Ascending aorta (tissue), 2 donors: ENCODE measurements at regions not wholly inside any gene's neighbourhood (a gene's known extent, or its start where the extent isn't known, plus 50 kb on each side); places are given as distances from the start of the nearest gene placed in this dataset.

ENCODE experiments used
- DNase-seq, 2 donors: peaks; one replicate each; pipeline ENCODE4 v3.0.0-alpha.2; 2019; ENCODE audit warnings: low spot score in 2 of 2
- H3K27ac ChIP-seq, 2 donors: fragments of 200-600 bp; sonication (generic); one replicate each; pipeline ENCODE4 v1.5.1; 2016 to 2017; ENCODE audit warnings: mild to moderate bottlenecking in 1 of 2
- H3K27me3 ChIP-seq: fragments of 200-600 bp; sonication (generic); one replicate; pipeline ENCODE4 v1.5.1; 2017
- H3K36me3 ChIP-seq, 2 donors: fragments of 200-600 bp; sonication (generic); one replicate each; pipeline ENCODE4 v1.5.1; 2016
- H3K4me1 ChIP-seq, 2 donors: fragments of 200-600 bp; sonication (generic); one replicate each; pipeline ENCODE4 v1.5.1; 2016 to 2017; ENCODE audit warnings: mild to moderate bottlenecking in 1 of 2
- H3K4me3 ChIP-seq, 2 donors: fragments of 200-600 bp; sonication (generic); one replicate each; pipeline ENCODE4 v1.5.1; 2016 to 2017; ENCODE audit warnings: mild to moderate bottlenecking in 1 of 2
- H3K9me3 ChIP-seq, 2 donors: fragments of 200-600 bp; sonication (generic); one replicate each; pipeline ENCODE4 v1.5.1; 2016
- intact Hi-C: fragments of 100-400 bp; cut with DNase I; formaldehyde crosslinking; loops from one replicate; pipeline ENCODE4 v1.15.1; 2023
- TF ChIP-seq, protein P1 (sequence below), 3 experiments: fragments of 200-600 bp in 2 of 3; fragments of 450-650 bp in 1 of 3; sonication (generic) in 2 of 3; IDR thresholded peaks; one replicate each; pipeline ENCODE4 v1.5.1; 2016 to 2019; ENCODE audit warnings: antibody characterized with exemption in 3 of 3, mild to moderate bottlenecking in 1 of 3, moderate library complexity in 1 of 3

DNA sequence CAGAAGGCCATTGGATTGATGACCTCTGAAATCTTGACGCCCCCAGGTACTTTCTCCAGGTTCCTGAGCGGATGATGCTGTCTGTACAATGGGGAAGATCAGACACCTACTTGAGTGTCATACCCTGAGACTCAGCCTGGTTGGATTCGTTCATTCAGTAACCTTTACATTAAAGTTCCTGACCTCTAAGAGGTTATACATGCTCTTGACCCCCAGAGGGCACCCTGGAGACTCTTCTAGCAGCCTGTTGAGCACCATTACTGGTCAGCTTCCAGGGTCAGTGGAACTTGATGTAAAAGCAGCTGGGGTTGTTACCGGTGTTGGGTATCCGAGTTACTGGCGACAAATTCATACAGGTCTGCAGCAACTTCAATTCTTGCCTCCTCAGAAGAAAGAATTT, 114.3 kb upstream of the ZNF678 start:
- no peaks in the 10 kb centered on the region for H3K9me3 ChIP-seq
- no peak overlapping the region for H3K4me3 ChIP-seq
- H3K27ac ChIP-seq: no peak overlapping the region
- H3K27me3 ChIP-seq: no peaks in the 10 kb centered on the region
- TF ChIP-seq, protein P1, sequence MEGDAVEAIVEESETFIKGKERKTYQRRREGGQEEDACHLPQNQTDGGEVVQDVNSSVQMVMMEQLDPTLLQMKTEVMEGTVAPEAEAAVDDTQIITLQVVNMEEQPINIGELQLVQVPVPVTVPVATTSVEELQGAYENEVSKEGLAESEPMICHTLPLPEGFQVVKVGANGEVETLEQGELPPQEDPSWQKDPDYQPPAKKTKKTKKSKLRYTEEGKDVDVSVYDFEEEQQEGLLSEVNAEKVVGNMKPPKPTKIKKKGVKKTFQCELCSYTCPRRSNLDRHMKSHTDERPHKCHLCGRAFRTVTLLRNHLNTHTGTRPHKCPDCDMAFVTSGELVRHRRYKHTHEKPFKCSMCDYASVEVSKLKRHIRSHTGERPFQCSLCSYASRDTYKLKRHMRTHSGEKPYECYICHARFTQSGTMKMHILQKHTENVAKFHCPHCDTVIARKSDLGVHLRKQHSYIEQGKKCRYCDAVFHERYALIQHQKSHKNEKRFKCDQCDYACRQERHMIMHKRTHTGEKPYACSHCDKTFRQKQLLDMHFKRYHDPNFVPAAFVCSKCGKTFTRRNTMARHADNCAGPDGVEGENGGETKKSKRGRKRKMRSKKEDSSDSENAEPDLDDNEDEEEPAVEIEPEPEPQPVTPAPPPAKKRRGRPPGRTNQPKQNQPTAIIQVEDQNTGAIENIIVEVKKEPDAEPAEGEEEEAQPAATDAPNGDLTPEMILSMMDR (IDR thresholded peaks at IDR 0.05): peak in 1 of 3 experiments; percentile 21
- intact Hi-C loops: no loop called here
- no peak for DNase-seq
- H3K4me1 ChIP-seq: no peaks in the 10 kb centered on the region
- H3K36me3 ChIP-seq: no peaks in the 10 kb centered on the region

GRCh38 chr1:227447531-227447990, 115.8 kb upstream of the ZNF678 start:
- H3K36me3 ChIP-seq: no peaks in the 10 kb centered on the region
- no peaks in the 10 kb centered on the region for H3K27me3 ChIP-seq
- intact Hi-C loops: no loop called here
- H3K27ac ChIP-seq: peak overlapping the region in 1 of 2 donors; percentile 22
- TF ChIP-seq, protein P1 (IDR thresholded peaks at IDR 0.05): peak in 2 of 3 experiments; percentile 31 to 60
- H3K4me1 ChIP-seq: no peaks in the 10 kb centered on the region
- DNase-seq: no peak
- H3K4me3 ChIP-seq: peak overlapping the region in 1 of 2 donors; percentile 56
- no peaks in the 10 kb centered on the region for H3K9me3 ChIP-seq

DNA sequence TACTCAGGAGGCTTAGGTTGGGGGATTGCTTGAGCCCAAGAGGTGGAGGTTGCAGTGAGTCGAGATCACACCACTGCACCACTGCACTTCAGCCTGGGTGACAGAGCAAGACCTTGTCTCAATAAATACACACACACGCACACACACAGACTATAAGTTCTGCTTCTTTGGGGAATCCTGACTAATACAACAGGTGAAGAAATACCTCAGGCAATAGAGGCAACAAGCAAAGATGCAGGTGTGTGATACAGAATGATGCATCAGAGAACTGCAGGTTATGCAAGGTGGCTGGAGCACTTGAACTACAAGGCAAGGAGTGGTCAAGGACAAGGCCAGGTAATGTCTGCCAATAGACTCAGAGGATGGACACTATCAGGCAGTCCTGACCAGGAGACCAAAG, 117.6 kb upstream of the ZNF678 start:
- intact Hi-C loops: no loop called here
- H3K4me1 ChIP-seq: no peaks in the 10 kb centered on the region
- H3K27me3 ChIP-seq: no peaks in the 10 kb centered on the region
- DNase-seq: no peak
- H3K4me3 ChIP-seq: no peak overlapping the region
- H3K9me3 ChIP-seq: no peaks in the 10 kb centered on the region
- H3K27ac ChIP-seq: no peak overlapping the region
- no peaks in the 10 kb centered on the region for H3K36me3 ChIP-seq
- TF ChIP-seq, protein P1 (IDR thresholded peaks at IDR 0.05): no peak

DNA sequence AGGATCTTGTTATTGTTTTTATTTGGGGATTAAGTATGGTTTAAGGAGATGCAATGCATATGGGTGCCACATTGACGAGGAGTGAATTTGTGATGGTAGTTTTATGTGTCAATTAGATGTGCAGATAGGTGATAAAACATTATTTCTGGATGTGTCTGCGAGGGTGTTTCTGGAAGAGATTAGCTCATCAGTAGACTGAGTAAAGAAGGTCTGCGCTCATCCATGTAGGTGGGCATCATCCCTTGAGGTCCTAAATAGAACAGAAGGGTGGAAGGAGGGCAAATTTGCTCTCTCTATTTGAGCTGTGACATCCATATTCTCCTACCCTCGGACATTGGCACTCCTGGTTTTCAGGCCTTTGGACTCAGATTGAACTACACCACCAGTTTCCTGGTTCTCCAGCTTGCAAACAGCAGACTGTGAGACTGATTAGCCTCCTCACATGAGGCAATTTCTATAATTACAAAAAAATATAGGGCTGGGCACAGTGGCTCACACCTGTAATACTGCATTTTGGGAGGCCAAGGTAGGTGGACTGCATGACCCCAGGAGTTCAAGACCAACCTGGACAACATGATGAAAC, 118.2 kb upstream of the ZNF678 start:
- DNase-seq: no peak
- no peaks in the 10 kb centered on the region for H3K27me3 ChIP-seq
- H3K4me1 ChIP-seq: peaks cover 0 to under 1% of the 10 kb centered on the region in 2 donors
- intact Hi-C loops: no loop called here
- no peak overlapping the region for H3K4me3 ChIP-seq
- no peak overlapping the region for H3K27ac ChIP-seq
- H3K9me3 ChIP-seq: no peaks in the 10 kb centered on the region
- H3K36me3 ChIP-seq: no peaks in the 10 kb centered on the region
- TF ChIP-seq, protein P1 (IDR thresholded peaks at IDR 0.05): no peak

DNA sequence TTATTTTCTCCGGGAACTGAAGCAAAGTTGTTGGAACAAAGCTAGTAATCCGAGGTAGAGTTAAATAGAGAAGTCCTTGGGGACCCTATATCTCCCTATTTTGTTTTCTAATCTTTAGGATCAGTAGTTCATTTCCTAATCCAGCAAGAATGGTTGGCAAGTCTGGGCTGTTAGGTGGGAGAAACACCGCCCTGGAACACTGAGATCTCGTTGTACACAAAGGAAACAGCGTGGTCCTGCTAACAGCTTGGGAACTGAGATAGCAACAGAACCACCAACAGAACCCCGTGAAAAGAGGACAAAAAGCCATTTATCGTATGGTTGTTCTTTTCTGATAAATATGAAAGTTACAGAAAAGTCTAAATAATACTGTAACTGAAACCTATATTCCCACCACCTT, 121.9 kb upstream of the CDC42BPA start:
- no peaks in the 10 kb centered on the region for H3K9me3 ChIP-seq
- H3K27me3 ChIP-seq: no peaks in the 10 kb centered on the region
- intact Hi-C loops: no loop called here
- TF ChIP-seq, protein P1 (IDR thresholded peaks at IDR 0.05): no peak
- H3K4me3 ChIP-seq: peak overlapping the region in 1 of 2 donors; percentile 4
- H3K36me3 ChIP-seq: no peaks in the 10 kb centered on the region
- peaks cover 0 to 5% of the 10 kb centered on the region in 2 donors for H3K4me1 ChIP-seq
- DNase-seq: no peak
- H3K27ac ChIP-seq: peak overlapping the region; percentile 37 to 40
